Ecto neural progenitor cell (in vitro differentiated cells): ENCODE measurements at regions not wholly inside any gene's neighbourhood (a gene's known extent, or its start where the extent isn't known, plus 50 kb on each side); places are given as distances from the start of the nearest gene placed in this dataset.
"Not testable (repeated sequence)": the region's sequence is repeated elsewhere in the genome, so short reads cannot be mapped to it uniquely, and the experiment has no call there.

Source experiments
- DNase-seq: peaks from one replicate; pipeline ENCODE4 v3.0.0-alpha.2; 2018; ENCODE audit warnings: low spot score

GRCh38 chr7:148514236-148514635 lies 76.3 kb upstream of the C7orf33 start:
- no peak for DNase-seq

DNA sequence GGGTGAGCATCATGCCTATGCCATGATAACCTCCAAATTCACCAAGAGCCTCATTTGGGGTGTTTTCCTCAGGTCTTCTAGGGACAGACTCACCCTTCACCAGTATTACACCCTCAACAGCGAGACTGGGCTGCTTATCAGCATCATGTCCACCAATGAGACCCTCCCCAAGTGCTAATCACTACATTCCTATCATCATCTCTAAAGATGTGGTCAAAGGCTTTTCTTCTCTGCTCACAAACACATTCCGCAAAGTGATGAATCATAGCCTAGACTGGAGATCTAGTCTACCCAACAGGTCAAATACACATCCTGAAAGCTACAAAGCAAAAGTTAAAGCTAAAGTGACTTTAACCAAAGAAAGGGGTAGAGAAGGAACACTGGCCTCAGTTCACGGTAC lies 75.3 kb upstream of the C7orf33 start:
- DNase-seq = no peak

GRCh38 chr7:148515728-148516695 lies 74.6 kb upstream of the C7orf33 start:
- no peak for DNase-seq

- not testable (repeated sequence) for DNase-seq
These were observed 71.2 kb upstream of the C7orf33 start for GRCh38 chr7:148519386-148519785.

- no peak for DNase-seq
These were observed 69.3 kb upstream of the C7orf33 start for GRCh38 chr7:148521271-148521670.

- DNase-seq = no peak
These were observed 67.0 kb upstream of the C7orf33 start for GRCh38 chr7:148523550-148523949.

DNA sequence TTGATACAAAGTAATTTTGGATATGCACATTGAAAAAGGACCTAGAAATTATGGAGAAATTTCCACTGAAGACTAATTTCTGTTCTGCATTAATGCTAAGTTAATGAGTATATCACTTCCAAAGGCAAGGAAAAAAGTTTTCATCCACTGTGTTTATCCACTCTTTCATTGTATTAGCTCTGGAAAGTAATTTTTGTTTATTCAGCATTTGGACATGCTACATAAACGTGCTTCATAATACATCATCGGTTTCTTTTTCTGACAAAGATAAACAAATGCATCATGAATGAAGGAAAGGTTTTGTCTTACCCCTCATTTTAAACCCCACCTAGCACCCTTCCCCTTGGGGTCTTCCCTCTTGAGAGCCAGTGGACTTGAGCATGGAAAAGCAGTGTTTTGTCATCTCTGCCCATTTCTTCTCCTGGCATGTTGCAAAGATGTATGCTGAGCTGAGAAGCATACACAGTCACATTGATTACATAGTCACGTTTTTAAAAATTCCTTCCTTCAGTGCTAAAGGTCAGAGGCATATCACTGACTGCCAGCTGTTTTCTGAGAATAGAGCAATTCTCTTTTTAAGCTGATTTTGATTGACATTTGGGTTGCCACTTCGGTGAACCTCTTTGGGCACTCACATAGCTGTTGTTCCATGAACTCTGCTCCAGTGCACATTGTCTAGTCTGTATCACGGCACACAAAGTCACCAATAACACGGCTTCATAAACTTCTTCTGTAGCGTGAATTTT lies 65.9 kb upstream of the C7orf33 start:
- no peak for DNase-seq

- peak; percentile 55 for DNase-seq
These were observed 62.8 kb upstream of the C7orf33 start for GRCh38 chr7:148527717-148528168.

DNA sequence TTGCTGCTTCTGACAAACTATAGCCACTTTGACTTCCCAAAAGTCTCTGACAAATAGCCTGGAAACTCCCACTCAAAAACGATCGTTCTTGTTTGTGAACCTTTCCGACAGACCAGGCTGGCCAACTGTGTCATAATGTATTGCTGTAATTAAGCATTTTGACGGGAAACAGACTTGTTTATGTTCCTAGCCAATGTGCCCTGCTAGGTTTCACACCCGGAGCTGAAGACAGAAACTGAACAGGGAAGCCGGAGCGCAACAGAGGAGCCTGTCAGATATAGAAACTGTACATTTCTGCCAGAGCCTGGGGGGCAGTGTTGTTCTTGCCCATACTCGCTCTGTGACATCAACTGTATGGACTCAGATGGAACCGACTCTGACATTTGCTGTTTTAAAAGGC lies 55.3 kb upstream of the C7orf33 start:
- no peak for DNase-seq

DNA sequence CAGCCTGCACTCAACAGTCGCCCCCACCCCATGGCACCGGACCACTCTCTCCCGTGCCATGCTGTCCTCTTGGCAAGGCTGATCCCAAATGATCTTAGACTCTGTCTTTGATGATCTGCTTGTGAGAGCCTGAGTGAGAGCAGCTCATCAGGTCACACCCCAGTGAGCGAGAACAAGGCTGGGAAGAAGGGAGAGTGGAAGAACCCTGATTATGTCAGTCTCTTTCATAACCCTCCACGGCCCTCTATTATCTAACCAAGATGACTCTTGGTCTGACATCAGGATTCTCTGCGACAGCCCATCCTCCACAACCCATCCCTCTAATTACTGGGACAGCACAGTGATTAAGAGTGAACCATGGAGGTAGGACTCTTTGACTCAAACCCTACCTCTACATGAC lies 53.1 kb upstream of the C7orf33 start:
- DNase-seq = no peak

DNA sequence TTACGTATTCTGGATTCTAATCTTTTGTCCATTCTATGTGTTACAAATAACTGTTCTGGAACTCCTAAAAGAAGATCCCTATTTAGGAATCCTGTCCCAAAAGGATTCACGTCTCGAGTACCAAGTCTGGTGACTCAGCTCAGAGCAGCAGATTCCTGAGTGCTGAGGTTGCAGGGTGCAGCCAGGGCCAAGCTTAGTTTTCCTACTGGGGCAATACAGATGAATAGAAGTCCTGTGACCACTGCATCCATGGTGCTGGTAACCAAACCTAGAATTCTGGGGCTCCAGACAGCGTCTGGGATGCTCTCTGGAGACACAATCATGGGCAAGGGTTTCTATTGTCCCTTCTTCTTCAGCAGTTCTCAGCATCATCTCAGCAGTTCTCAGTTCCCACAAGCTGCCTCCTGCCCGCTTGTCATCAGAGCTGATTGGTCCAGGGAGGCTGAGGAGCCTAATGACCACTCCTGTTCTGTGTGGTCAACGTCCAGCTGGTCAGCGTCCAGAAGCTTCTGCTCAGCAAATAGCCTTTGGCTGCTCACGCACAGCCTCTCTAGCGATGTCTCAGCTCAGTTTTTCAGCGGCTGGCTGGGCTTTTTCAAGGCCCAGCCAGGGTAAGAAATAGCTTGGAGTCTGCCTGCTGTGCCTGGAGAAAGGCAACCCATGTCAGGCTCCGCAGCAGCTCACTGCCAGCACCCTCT lies 50.4 kb upstream of the C7orf33 start:
- no peak for DNase-seq
